Liver (tissue), 8 donors: ENCODE measurements at regions not wholly inside any gene's neighbourhood (a gene's known extent, or its start where the extent isn't known, plus 50 kb on each side); places are given as distances from the start of the nearest gene placed in this dataset.

Experiments
- DNase-seq: peaks from one replicate; pipeline ENCODE4 v3.0.0-alpha.2; 2017; ENCODE audit warnings: low spot score
- H3K27ac ChIP-seq, 2 donors: one replicate each; pipeline ENCODE4 v1.7.0; 2013; ENCODE audit warnings: inconsistent platforms in 2 of 2, low read length in 2 of 2, control low read depth in 1 of 2, low read depth in 1 of 2, mild to moderate bottlenecking in 1 of 2
- H3K27me3 ChIP-seq, 4 donors: one replicate each; pipeline versions ENCODE4 v1.6.1 to v1.7.0; 2013; ENCODE audit warnings: low read length in 3 of 4, inconsistent platforms in 1 of 4, mild to moderate bottlenecking in 1 of 4, moderate library complexity in 1 of 4; ENCODE audit not compliant: control insufficient read depth in 4 of 4, insufficient read depth in 4 of 4
- H3K36me3 ChIP-seq, 4 donors: one replicate each; pipeline versions ENCODE4 v1.6.1 to v1.7.0; 2013; ENCODE audit warnings: low read length in 3 of 4, mild to moderate bottlenecking in 3 of 4, low read depth in 1 of 4, moderate library complexity in 1 of 4; ENCODE audit not compliant: control insufficient read depth in 4 of 4, insufficient read depth in 3 of 4
- H3K4me1 ChIP-seq, 4 donors: one replicate each; pipeline versions ENCODE4 v1.6.1 to v1.7.0; 2013; ENCODE audit warnings: low read length in 3 of 4, mild to moderate bottlenecking in 3 of 4, moderate library complexity in 1 of 4; ENCODE audit not compliant: control insufficient read depth in 4 of 4, insufficient read depth in 4 of 4
- H3K4me3 ChIP-seq, 3 donors: one replicate each; pipeline versions ENCODE4 v1.6.1 to v1.7.0; 2013; ENCODE audit warnings: low read length in 3 of 3, control low read depth in 1 of 3, low read depth in 1 of 3, mild to moderate bottlenecking in 1 of 3
- H3K9ac ChIP-seq, 2 donors: one replicate each; pipeline ENCODE4 v1.7.0; 2013; ENCODE audit warnings: low read length in 2 of 2, mild to moderate bottlenecking in 2 of 2, moderate library complexity in 2 of 2, control low read depth in 1 of 2, low read depth in 1 of 2
- H3K9me3 ChIP-seq, 4 donors: one replicate each; pipeline versions ENCODE4 v1.6.1 to v1.7.0; 2013; ENCODE audit warnings: low read length in 3 of 4; ENCODE audit not compliant: control insufficient read depth in 4 of 4
- CTCF ChIP-seq: fragments of 150-350 bp; IDR thresholded peaks from 2 replicates; pipeline ENCODE4 v1.5.1; 2017; ENCODE audit warnings: improper control_type of control experiment, low read depth, low read length; ENCODE audit not compliant: missing input control
- EGR1 ChIP-seq, 2 donors: IDR thresholded peaks; 2 replicates each; pipeline ENCODE4 v1.6.1; 2016 to 2018; ENCODE audit warnings: antibody characterized with exemption in 2 of 2, low read depth in 2 of 2
- FOXA1 ChIP-seq: IDR thresholded peaks from 2 replicates; pipeline ENCODE4 v1.6.1; 2016; ENCODE audit warnings: antibody characterized with exemption
- FOXA2 ChIP-seq: IDR thresholded peaks from 2 replicates; pipeline ENCODE4 v1.6.1; 2016; ENCODE audit warnings: antibody characterized with exemption
- GABPA ChIP-seq, 2 donors: IDR thresholded peaks in 1 of 2; conservative IDR thresholded peaks in 1 of 2; 2 replicates each; pipeline ENCODE4 v1.6.1; 2016; ENCODE audit warnings: antibody characterized with exemption in 2 of 2, mild to moderate bottlenecking in 1 of 2, moderate library complexity in 1 of 2
- HNF4A ChIP-seq, 2 donors: conservative IDR thresholded peaks; 2 replicates each; pipeline ENCODE4 v1.6.1; 2016; ENCODE audit warnings: antibody characterized with exemption in 2 of 2, mild to moderate bottlenecking in 2 of 2
- HNF4G ChIP-seq: IDR thresholded peaks from 2 replicates; pipeline ENCODE4 v1.6.1; 2016; ENCODE audit warnings: antibody characterized with exemption
- JUND ChIP-seq, 2 donors: IDR thresholded peaks; 2 replicates each; pipeline ENCODE4 v1.6.1; 2016; ENCODE audit warnings: antibody characterized with exemption in 2 of 2
- NR2F2 ChIP-seq: IDR thresholded peaks from 2 replicates; pipeline ENCODE4 v1.6.1; 2016; ENCODE audit warnings: antibody characterized with exemption
- RAD21 ChIP-seq, 2 donors: IDR thresholded peaks; 2 replicates each; pipeline ENCODE4 v1.6.1; 2016; ENCODE audit warnings: antibody characterized with exemption in 2 of 2, mild to moderate bottlenecking in 2 of 2
- RXRA ChIP-seq, 2 donors: IDR thresholded peaks; 2 replicates each; pipeline ENCODE4 v1.6.1; 2017 to 2018; ENCODE audit warnings: antibody characterized with exemption in 2 of 2, mild to moderate bottlenecking in 1 of 2
- ZBTB33 ChIP-seq: IDR thresholded peaks from 2 replicates; pipeline ENCODE4 v1.6.1; 2016; ENCODE audit warnings: antibody characterized with exemption
- WGBS: extraction: QIAGEN DNeasy Blood & Tissue Kit; methylation state at CpG from one replicate; pipeline ENCODE4 v1.1.7; 2013; 5-methylcytosine and 5-hydroxymethylcytosine counted together
- TF ChIP-seq, protein P1 (sequence below): IDR thresholded peaks from 2 replicates; pipeline ENCODE4 v1.6.1; 2016; ENCODE audit warnings: antibody characterized with exemption, mild to moderate bottlenecking
- TF ChIP-seq, protein P2 (sequence below): IDR thresholded peaks from 2 replicates; pipeline ENCODE4 v1.6.1; 2016; ENCODE audit warnings: antibody characterized with exemption
- donor health status: healthy.
- donor health status: healthy.
- donor health status: healthy.
- donor health status: healthy.
- donor health status: healthy.

DNA sequence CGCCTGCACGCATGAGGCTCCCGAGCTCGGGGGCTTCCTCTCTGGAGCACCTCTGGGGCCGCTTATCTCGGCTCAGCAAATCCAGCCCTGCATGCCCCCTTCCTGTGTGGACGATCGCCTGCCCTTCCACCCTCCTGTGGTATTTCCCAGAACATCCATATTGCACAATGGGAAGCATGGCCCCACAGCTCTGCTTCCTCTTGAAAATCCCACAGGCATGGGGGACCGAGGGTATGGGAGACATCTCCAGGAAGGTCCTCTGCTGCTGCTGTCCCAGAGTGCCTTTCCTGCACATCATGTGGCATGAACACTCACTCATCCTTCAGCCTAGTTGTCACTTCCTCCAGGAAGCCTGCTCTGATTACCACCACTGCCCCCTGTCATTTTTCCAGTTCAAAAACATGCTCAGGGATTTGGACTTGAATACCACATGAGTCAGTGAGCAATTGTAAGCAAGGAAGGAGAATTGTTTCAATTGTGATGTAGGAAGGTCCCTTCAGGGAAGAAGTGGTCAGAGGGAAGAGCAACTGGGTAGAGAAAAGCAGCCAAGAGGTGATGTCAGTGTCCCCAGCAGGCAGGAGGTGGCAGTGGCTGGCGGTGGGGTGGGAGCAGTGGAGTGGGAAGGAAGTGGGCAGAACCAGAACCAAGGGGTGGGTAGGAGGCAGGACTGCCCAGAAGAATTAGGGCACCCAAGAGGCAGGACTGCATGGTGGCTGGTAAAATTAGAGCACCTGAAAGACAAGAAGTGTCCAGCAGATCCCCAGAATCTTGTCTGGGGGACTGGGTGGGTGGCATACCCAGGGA, 67.5 kb upstream of the ZMIZ1 start:
- H3K4me1 ChIP-seq = peaks cover 12 to 28% (median 23%) of the 10 kb centered on the region in 4 donors
- 62% methylated on average over 10 of the region's 10 CpGs for WGBS
- no peak for DNase-seq
- no peaks in the 10 kb centered on the region for H3K9me3 ChIP-seq
- no peaks in the 10 kb centered on the region for H3K27me3 ChIP-seq
- TF ChIP-seq ZBTB33 = no peak
- no peak for TF ChIP-seq HNF4A (conservative IDR thresholded peaks at IDR 0.05)
- no peak for TF ChIP-seq FOXA1
- TF ChIP-seq RAD21 (IDR thresholded peaks at IDR 0.05) = peak in 1 of 2 donors; percentile 5
- TF ChIP-seq, protein P1, sequence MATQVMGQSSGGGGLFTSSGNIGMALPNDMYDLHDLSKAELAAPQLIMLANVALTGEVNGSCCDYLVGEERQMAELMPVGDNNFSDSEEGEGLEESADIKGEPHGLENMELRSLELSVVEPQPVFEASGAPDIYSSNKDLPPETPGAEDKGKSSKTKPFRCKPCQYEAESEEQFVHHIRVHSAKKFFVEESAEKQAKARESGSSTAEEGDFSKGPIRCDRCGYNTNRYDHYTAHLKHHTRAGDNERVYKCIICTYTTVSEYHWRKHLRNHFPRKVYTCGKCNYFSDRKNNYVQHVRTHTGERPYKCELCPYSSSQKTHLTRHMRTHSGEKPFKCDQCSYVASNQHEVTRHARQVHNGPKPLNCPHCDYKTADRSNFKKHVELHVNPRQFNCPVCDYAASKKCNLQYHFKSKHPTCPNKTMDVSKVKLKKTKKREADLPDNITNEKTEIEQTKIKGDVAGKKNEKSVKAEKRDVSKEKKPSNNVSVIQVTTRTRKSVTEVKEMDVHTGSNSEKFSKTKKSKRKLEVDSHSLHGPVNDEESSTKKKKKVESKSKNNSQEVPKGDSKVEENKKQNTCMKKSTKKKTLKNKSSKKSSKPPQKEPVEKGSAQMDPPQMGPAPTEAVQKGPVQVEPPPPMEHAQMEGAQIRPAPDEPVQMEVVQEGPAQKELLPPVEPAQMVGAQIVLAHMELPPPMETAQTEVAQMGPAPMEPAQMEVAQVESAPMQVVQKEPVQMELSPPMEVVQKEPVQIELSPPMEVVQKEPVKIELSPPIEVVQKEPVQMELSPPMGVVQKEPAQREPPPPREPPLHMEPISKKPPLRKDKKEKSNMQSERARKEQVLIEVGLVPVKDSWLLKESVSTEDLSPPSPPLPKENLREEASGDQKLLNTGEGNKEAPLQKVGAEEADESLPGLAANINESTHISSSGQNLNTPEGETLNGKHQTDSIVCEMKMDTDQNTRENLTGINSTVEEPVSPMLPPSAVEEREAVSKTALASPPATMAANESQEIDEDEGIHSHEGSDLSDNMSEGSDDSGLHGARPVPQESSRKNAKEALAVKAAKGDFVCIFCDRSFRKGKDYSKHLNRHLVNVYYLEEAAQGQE = no peak
- TF ChIP-seq EGR1 (IDR thresholded peaks at IDR 0.05; ENCODE audit: low read depth in 2 of 2) = no peak
- TF ChIP-seq JUND (IDR thresholded peaks at IDR 0.05) = no peak
- TF ChIP-seq CTCF = no peak
- TF ChIP-seq HNF4G = no peak
- no peak overlapping the region for H3K4me3 ChIP-seq
- H3K27ac ChIP-seq = no peak overlapping the region
- no peaks in the 10 kb centered on the region for H3K36me3 ChIP-seq
- no peak overlapping the region for H3K9ac ChIP-seq

DNA sequence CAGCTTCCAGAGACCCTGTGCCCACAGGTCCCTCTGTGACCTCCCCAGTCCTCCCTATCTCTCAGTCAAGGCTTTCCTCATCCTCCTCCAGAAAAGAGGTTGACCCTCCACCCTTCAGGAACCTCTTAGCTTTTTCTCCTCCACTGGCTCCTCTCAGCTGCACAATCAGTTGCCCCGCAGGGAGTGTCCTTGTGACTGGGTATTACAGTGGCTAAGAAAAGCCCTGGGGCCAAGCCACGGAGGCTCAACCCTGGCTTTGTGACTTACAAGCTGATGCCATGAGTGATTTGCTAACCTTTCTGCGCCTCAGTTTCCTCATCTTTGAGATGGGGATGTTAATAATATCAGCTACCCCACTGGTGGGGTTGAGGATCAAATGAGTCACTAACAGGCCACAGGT, 66.4 kb upstream of the ZMIZ1 start:
- H3K9ac ChIP-seq = no peak overlapping the region
- no peak overlapping the region for H3K4me3 ChIP-seq
- TF ChIP-seq NR2F2 = no peak
- TF ChIP-seq GABPA (IDR thresholded peaks at IDR 0.05 in 1 of 2, conservative IDR thresholded peaks at IDR 0.05 in 1 of 2) = no peak
- TF ChIP-seq HNF4G = no peak
- no peak for TF ChIP-seq HNF4A (conservative IDR thresholded peaks at IDR 0.05)
- no peak for TF ChIP-seq FOXA2
- TF ChIP-seq, protein P1 = no peak
- TF ChIP-seq RXRA (IDR thresholded peaks at IDR 0.05) = no peak
- TF ChIP-seq, protein P2, sequence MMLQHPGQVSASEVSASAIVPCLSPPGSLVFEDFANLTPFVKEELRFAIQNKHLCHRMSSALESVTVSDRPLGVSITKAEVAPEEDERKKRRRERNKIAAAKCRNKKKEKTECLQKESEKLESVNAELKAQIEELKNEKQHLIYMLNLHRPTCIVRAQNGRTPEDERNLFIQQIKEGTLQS = no peak
- no peaks in the 10 kb centered on the region for H3K9me3 ChIP-seq
- DNase-seq = no peak
- H3K27ac ChIP-seq = no peak overlapping the region
- WGBS = 95% methylated on average over 3 of the region's 3 CpGs
- peaks cover 7 to 19% (median 15%) of the 10 kb centered on the region in 4 donors for H3K4me1 ChIP-seq
- no peaks in the 10 kb centered on the region for H3K27me3 ChIP-seq
- H3K36me3 ChIP-seq = no peaks in the 10 kb centered on the region
